Fibroblast of skin of right quadriceps (primary cell): ENCODE measurements at regions not wholly inside any gene's neighbourhood (a gene's known extent, or its start where the extent isn't known, plus 50 kb on each side); places are given as distances from the start of the nearest gene placed in this dataset.

Source experiments
- DNase-seq: peaks from one replicate; pipeline ENCODE4 v3.0.0-alpha.2; 2013

GRCh38 chr6:125499535-125499934 lies 197.8 kb upstream of the HDDC2 start:
- DNase-seq: no peak

- DNase-seq: no peak
Measured at GRCh38 chr6:125503181-125503580, 201.4 kb upstream of the HDDC2 start.

- DNase-seq: peak; percentile 41
Measured at GRCh38 chr6:125507987-125508655, 206.4 kb upstream of the HDDC2 start.

- no peak for DNase-seq
Measured at GRCh38 chr6:125508793-125509192, 207.0 kb upstream of the HDDC2 start.

GRCh38 chr6:125509477-125509876 lies 207.7 kb upstream of the HDDC2 start:
- no peak for DNase-seq

- no peak for DNase-seq
Measured at GRCh38 chr6:125510405-125510804, 208.6 kb upstream of the HDDC2 start.

- peak; percentile 55 for DNase-seq
Measured at GRCh38 chr6:125511809-125512396, 210.1 kb upstream of the HDDC2 start.

- no peak for DNase-seq
Measured at GRCh38 chr6:125512621-125513020, 210.9 kb upstream of the HDDC2 start.

GRCh38 chr6:125513978-125514377 lies 212.2 kb upstream of the HDDC2 start:
- no peak for DNase-seq

- no peak for DNase-seq
Measured at GRCh38 chr6:125516644-125517043, 214.9 kb upstream of the HDDC2 start.

- DNase-seq: peak; percentile 6
Measured at GRCh38 chr6:125519367-125519766, 217.6 kb upstream of the HDDC2 start.

GRCh38 chr6:125524356-125524755 lies 222.6 kb upstream of the HDDC2 start:
- no peak for DNase-seq

GRCh38 chr6:125526007-125526720 lies 223.3 kb upstream of the HEY2 start:
- DNase-seq: no peak

- DNase-seq: no peak
Measured at GRCh38 chr6:125528621-125529041, 220.8 kb upstream of the HEY2 start.

GRCh38 chr6:125529061-125529460 lies 220.4 kb upstream of the HEY2 start:
- no peak for DNase-seq

- no peak for DNase-seq
Measured at GRCh38 chr6:125533710-125534397, 215.6 kb upstream of the HEY2 start.

- no peak for DNase-seq
Measured at GRCh38 chr6:125534430-125535263, 214.8 kb upstream of the HEY2 start.

GRCh38 chr6:125537090-125537489 lies 212.3 kb upstream of the HEY2 start:
- no peak for DNase-seq

- DNase-seq: no peak
Measured at GRCh38 chr6:125539892-125540291, 209.5 kb upstream of the HEY2 start.

- no peak for DNase-seq
Measured at GRCh38 chr6:125544819-125545218, 204.6 kb upstream of the HEY2 start.

GRCh38 chr6:125546841-125547251 lies 202.6 kb upstream of the HEY2 start:
- no peak for DNase-seq

- DNase-seq: no peak
Measured at GRCh38 chr6:125547381-125547780, 202.1 kb upstream of the HEY2 start.
